Bronchial epithelial cell (primary cell): ENCODE measurements at regions not wholly inside any gene's neighbourhood (a gene's known extent, or its start where the extent isn't known, plus 50 kb on each side); places are given as distances from the start of the nearest gene placed in this dataset.
A peak's percentile ranks its signal among the peaks of the same experiment; 100 is the strongest.
"Not testable (repeated sequence)": the region's sequence is repeated elsewhere in the genome, so short reads cannot be mapped to it uniquely, and the experiment has no call there.

Source experiments
- DNase-seq: peaks from one replicate; pipeline ENCODE4 v3.0.0-alpha.2; 2010; ENCODE audit warnings: low read depth
- FAIRE-seq: peaks from 2 replicates; lab custom pipeline; 2011; peaks lifted over from hg19 to GRCh38; lab: Jason Lieb, UNC
- H3K27me3 ChIP-seq: 2 replicates; pipeline ENCODE4 v1.5.1; 2011; ENCODE audit warnings: low read length; ENCODE audit not compliant: control insufficient read depth, insufficient read depth
- H3K36me3 ChIP-seq: 2 replicates; pipeline ENCODE4 v1.5.1; 2011; ENCODE audit warnings: low read length; ENCODE audit not compliant: control insufficient read depth, insufficient read depth
- H3K4me3 ChIP-seq: 2 replicates; pipeline ENCODE4 v1.5.1; 2011; ENCODE audit warnings: mild to moderate bottlenecking, low read depth, low read length, control low read depth

DNA sequence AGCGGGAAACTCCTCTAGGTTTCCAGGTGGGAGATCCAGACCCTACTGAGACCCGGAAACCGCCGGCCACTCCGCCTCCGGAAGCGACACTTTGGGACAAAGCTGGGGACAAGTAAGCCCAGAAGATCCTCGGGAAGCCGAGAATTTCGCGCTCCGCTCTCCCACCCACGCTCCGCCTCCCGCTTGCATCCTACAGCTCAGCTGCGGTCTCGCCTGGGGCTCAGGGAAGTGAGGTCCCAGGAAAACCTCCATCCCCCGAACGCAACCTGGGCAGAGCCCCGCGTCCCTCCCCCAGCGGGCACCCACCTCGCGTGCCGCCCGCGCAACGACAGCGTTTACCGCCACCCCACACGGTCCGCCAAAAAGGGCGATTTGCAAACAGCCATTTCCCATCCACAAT lies 4054.7 kb upstream of the TPTE start:
- not testable (repeated sequence) for H3K36me3 ChIP-seq, H3K27me3 ChIP-seq, FAIRE-seq, DNase-seq, H3K4me3 ChIP-seq

DNA sequence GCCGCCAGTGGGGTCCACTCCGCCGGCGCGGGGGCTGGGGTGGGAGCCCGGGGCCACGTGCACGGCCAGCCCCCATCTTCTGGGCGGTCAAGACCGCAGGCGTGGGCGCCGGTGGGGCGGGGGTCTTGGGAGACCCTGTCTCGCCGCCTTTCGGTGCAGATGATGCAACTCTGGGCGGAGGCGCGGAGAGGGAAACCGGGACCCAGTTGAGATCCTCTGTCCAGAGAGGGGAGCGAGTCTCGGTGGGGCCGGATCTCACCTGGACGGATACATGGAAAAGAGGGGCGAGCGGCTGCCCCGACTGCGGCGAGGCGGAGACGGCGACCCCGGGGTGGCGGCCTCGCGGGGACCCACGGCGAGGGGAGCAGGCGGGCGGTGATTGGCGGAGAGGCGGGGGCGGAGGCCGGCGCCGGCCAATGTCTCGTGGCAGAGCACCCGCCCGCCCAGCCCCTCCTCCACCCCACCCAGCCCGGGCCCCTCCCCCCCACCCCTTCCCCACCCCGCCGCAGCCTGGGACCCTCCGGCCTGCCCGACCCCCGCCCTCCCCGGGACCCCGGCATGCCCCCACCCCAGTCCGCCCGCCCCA lies 4054.1 kb upstream of the TPTE start:
- not testable (repeated sequence) for H3K27me3 ChIP-seq, DNase-seq, FAIRE-seq, H3K4me3 ChIP-seq, H3K36me3 ChIP-seq

DNA sequence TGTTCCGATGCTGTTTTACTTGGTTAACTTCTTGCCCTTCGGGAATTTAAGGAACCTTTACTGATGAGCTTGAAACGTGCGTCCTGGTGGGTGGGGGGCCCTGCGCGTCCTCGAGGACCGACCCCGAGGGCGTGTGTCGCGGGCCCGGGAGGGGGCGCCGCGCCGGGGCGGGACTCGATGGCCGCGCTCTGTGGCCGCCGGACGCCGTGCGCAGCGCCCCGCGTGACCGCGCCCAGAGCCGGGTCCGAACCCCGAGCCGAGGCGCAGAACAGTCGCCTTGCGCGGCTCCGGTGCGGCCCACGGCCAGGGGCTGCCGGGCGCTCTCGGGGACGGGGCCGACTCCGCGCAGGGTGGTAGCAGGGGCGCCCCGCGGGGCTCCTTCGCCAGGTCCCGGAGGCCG lies 4053.5 kb upstream of the TPTE start:
- not testable (repeated sequence) for FAIRE-seq, DNase-seq, H3K4me3 ChIP-seq, H3K27me3 ChIP-seq, H3K36me3 ChIP-seq

DNA sequence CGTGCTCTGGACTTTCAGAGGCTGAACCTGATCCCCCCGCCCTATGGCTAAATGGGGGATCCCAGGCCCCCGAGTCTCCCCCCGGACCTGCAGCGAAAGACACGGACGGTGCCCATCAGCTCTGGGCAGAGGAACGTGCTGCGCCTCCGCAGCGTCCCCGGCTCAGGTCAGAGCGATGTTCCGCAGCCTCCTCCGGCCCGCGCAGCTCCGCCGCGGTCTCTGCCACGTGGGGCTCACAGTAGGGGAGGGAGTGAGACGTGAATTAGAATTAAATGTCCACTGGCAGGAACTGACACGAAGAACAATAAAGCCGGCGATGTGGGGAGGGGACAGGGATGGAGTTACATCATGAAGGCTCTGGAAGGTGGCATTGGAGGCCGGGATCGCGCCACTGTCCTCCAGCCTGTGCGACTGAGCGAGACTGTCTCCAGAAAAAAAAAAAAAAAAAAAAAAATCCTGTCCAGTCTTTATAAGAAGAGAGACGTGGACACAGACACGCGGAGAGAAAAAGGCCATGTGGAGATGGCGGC lies 4053.0 kb upstream of the TPTE start:
- FAIRE-seq = not testable (repeated sequence)

DNA sequence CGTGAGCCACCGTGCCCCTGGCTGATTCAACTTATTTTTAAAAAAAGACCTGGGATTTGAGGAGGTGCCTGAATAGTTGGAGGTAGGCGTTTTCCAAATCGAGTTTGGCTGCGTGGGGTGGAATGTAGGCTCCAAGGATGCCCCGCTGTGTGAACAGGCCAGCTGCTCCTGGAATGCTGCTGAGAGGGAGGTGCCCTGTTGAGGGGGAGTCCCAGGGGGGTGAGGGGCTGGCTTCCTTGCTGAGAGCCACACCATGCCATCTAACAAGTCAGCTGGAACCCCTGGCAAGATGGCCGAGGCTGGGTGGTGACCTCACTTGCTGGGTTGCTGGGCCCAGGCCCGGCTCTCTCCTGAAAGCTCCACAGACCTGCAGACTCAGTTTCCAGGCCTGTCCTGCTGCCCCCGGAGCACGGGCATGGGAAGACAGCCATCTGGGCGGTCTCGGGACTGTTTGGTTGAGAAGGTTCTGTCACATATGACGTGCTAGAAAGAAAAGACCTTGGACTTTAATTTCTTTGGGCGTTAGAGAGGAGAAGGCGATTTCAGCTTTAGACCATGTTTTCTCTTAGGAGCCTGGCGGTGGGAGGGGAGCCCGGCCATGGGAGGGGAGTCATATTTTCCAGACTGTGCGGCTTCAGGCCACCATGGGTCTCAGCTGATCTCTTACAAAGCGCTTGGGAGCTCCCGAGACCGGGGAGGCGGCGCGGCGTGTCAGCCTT lies 4047.0 kb upstream of the TPTE start:
- FAIRE-seq, DNase-seq: not testable (repeated sequence)

More for the DNA sequence above, 4053.0 kb upstream of the TPTE start:
- not testable (repeated sequence) for DNase-seq, H3K36me3 ChIP-seq, H3K4me3 ChIP-seq, H3K27me3 ChIP-seq

DNA sequence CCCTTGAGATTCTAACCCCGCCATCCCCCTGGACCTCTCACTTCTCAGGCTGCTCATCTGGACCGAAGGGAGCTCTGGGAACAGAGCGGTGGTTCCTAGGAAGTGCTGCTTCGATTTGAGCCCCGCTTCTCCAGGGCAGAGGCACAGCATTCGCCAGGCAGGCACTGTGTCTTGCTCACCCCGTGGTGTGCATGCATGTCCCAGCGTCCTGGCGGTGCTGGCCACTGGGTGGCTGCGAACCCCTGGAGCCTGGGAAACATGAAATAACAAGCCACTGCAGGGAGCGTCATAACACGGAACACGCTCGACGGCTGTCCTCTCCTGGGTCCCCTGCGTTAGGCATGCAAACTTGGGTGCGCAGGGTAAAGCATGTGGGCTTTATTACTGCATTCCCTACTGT lies 4040.3 kb upstream of the TPTE start:
- not testable (repeated sequence) for FAIRE-seq, H3K4me3 ChIP-seq, H3K36me3 ChIP-seq, DNase-seq, H3K27me3 ChIP-seq

More for the DNA sequence above, 4047.0 kb upstream of the TPTE start:
- H3K4me3 ChIP-seq, H3K36me3 ChIP-seq, H3K27me3 ChIP-seq: not testable (repeated sequence)

DNA sequence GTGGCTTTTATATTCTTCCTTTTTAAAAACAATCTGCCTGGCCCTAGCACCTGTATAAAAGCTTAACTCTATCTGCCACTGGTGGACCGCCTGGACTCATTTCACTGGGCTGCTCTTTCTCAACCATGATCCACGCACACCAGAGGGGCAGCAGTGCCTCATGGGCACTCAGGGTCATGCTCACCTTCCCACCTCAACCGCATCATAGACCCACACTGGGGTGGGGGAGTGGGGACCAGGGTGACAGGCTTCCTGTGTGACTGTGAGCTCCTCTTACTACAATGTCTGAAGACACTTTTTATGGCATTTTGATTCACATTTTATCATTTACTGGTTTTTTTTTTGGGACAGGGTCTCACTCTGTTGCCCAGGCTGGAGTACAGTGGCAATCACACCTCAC lies 4038.8 kb upstream of the TPTE start:
- H3K36me3 ChIP-seq, H3K27me3 ChIP-seq, FAIRE-seq, DNase-seq, H3K4me3 ChIP-seq: not testable (repeated sequence)

DNA sequence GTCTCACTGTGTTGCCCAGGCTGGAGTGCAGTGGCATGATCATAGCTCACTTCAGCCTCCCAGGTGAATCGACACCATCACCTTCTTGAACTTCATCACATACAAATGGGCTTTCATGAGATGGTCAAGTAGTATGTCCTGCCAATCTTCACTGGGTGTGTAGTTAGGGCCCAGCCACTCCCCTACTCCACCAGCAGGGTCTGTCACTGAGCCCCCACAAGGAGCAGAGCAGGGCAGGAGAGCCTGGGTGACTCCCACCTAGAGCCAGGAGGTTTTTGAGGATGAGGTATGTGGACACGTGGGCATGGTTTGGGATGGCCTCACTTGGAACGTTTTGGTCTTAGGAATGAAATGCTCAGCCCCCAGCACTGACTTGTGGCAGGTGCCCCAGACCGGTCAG lies 4037.7 kb upstream of the TPTE start:
- not testable (repeated sequence) for H3K4me3 ChIP-seq, FAIRE-seq, H3K36me3 ChIP-seq, DNase-seq, H3K27me3 ChIP-seq

DNA sequence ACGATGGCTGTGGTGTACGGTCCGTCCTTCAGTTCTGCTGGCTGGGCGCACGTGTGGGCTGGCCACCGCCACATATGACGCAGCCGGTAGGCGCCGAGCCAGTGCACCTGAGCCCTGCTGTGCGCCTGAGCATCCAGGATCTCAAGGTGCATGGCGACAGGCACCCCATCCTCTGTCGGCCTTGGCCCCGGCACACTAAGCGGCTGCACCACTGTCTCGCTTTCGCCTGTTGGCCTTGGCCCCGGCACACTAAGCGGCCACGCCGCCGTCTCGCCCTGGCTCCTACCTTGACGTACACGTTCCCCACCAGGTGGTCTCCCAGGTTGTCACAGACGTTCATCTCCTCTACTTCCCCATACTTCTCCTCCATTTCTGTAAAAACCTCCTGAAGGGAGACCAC lies 4034.6 kb upstream of the TPTE start:
- not testable (repeated sequence) for H3K27me3 ChIP-seq, FAIRE-seq, DNase-seq, H3K36me3 ChIP-seq, H3K4me3 ChIP-seq

DNA sequence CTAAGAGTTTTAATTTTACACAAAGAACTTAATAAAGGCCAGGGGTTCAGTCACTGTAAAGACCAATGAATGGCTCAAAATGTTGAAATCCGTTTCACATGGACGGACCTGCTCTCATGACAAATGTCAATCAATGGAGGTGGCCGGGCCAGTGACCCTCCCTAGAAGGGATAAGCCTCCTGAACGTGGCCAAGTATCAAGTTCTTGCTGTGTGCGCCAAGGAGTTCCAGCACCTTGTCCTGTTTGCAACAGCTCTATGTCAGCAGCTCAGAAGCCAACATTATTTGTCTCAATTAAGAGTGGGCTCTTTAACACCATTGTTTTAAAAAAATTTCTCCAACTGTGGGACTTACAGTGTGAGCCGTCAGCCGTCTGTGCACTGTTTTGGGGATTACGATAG lies 4028.7 kb upstream of the TPTE start:
- DNase-seq, H3K36me3 ChIP-seq, H3K4me3 ChIP-seq, FAIRE-seq, H3K27me3 ChIP-seq: not testable (repeated sequence)

DNA sequence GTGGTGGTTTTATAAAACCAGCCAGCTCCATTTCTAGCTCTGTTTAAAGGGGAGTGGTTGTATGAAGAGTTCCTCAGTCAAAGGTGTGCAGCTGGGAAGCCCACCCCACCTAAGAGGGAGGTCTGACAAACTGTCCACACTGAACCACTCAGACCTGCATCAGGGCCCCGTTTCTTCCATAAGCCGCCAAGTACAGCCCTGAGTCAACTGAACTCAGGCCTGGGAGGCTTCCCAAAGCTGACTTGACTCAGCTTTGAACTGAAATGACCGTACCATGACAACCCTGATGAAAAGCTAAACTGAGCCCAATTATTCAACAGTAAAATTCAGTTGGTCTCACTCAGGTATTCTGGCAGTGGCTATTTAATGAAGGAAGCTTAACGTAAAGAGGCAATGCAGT lies 4027.4 kb upstream of the TPTE start:
- H3K4me3 ChIP-seq, H3K27me3 ChIP-seq, FAIRE-seq, H3K36me3 ChIP-seq, DNase-seq: not testable (repeated sequence)

DNA sequence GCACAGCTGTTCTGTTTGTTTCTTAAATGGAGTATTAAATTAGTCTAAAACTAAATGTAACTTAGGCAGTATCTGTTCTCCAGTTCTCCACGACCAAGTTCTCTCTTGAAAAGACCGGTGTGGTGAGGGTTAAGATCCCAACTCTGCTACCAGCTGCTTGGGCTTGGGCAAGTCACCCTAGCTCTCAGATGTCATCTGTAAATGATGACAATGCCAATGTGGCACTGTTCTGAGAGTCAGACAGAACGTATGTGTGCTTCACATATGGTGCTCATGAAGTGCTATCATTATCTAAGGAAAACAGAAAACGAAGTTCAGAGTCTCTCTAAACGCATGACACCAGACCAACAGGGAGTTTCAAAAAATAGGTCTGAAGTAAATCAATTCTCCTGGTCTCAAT lies 4025.0 kb upstream of the TPTE start:
- DNase-seq, H3K4me3 ChIP-seq, FAIRE-seq, H3K27me3 ChIP-seq, H3K36me3 ChIP-seq: not testable (repeated sequence)

DNA sequence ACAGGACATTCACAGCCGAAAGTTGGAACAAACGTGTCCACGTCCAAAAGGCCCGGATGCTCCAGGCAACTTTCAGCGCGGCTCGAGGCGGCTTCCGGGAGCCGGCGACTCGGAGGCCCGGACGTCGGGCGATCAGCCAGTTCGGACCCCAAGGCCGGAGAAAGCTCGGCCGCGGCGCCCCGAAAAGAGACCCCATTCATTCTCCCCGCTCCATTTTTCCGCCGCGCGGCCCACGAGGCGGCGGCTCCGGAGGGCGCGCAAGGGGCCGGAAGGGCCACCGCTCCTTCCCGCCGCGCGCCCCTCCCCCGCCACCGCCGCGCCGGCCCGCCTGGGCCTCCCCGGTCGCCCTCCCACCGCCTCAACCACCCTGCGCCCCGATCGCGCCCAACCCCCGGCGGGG lies 4022.7 kb upstream of the TPTE start:
- not testable (repeated sequence) for H3K27me3 ChIP-seq, H3K36me3 ChIP-seq, FAIRE-seq
- peak overlapping the region; percentile 48 for H3K4me3 ChIP-seq
- DNase-seq = peak; percentile 0

DNA sequence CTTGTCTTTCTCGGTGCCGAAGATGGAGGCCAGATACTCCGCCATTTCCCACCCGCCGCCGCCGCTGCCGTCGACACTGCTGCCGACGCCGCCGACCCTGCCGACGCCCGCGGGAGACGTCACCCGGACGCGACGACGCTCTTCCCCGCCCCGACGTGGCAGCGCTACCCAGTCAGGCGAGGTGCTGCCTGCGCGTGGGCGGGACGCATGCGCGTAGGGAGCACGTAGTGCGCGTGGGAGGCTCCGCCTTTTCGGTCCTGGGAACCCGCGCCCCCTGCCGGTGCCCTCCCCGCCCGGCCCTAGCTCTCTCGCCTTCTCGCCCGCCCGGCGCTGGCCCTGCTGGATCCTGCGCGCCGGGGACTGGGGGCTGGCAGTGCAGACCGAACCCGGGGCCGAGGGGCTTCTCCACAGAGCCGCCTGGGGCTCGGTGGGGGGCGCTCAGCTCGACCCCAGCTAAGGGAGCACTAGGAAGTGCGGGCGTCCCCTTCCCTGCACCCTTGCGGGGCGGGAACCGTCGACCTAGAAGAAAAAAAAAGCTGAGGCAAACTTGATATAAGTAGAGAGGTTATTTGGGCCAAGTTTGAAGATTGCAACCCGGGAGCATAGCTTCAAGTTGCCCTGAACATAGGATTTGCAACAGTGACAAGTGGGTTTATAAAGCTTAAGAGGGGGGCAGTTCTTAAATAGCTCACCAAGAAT lies 4022.1 kb upstream of the TPTE start:
- FAIRE-seq, DNase-seq, H3K36me3 ChIP-seq, H3K27me3 ChIP-seq: not testable (repeated sequence)
- peak overlapping the region; percentile 48 for H3K4me3 ChIP-seq
